Heart left ventricle (tissue), 13 donors: ENCODE measurements at regions not wholly inside any gene's neighbourhood (a gene's known extent, or its start where the extent isn't known, plus 50 kb on each side); places are given as distances from the start of the nearest gene placed in this dataset.

Experiments
- POLR2A ChIP-seq, 2 donors: fragments of 450-650 bp; IDR thresholded peaks; one replicate each; pipeline ENCODE4 v1.6.1; 2017; ENCODE audit warnings: antibody characterized with exemption in 2 of 2, mild to moderate bottlenecking in 2 of 2, moderate library complexity in 2 of 2
- TF ChIP-seq, protein P1 (sequence below), 12 donors: fragments of 200-600 bp; sonication (generic) in 4 of 12; IDR thresholded peaks; one replicate each; pipeline versions ENCODE4 v1.5.0 to v1.8.0; 2018 to 2022; ENCODE audit warnings: antibody characterized with exemption in 12 of 12, mild to moderate bottlenecking in 5 of 12
- donor health status: ischemic (EF 13 %, LVEDD 7.1; RV severe dilation, severe dysfunction).
- donor health status: DM: no; HTN: yes; CAD: no.
- donor health status: DM: no; HTN: no; CAD: no.
- donor health status: ischemic (EF 25% LVEDD 6.9; RV normal size, moderate dysfunction).
- donor health status: ischemic (EF 25% LVEDD 5.7; RV mildly dilated, moderate dysfunction).
- donor health status: ischemic (EF 35%, LVEDD 5.7; RV mildly dilated, moderate dysfunction).
- donor health status: nonischemic (EF 11% LVEDD 7.7; RV severe dilation, severe dysfunction).
- donor health status: DM: yes; HTN: yes; CAD: no.
- donor health status: PGD.
- donor health status: ischemic (EF 29% LVEDD 5.4; RV normal size, mild dysfunction).
- donor health status: nonischemic (EF 23%, LVEDD 6.1; RV moderate dilation, normal function).

DNA sequence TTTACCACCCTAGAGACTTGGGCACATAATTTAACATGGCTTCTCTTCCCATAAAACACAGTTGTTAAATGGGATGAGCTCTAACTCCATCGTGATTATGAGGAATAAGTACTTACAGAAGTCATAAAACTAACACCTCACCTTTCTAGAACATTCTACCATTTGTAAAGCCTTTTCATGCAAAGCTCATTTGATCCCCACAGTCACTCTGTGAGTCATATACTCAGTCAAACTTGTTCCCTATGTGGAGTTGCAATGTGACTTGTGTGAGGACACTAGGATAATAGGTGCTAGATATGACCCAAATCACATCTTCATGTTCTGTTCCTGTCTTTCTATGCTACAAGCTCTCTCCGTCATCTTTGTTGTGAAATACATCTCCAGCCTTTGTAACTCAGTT is 371.7 kb downstream of the WDR11 start:
- TF ChIP-seq POLR2A (IDR thresholded peaks at IDR 0.05) = no peak
- TF ChIP-seq, protein P1, sequence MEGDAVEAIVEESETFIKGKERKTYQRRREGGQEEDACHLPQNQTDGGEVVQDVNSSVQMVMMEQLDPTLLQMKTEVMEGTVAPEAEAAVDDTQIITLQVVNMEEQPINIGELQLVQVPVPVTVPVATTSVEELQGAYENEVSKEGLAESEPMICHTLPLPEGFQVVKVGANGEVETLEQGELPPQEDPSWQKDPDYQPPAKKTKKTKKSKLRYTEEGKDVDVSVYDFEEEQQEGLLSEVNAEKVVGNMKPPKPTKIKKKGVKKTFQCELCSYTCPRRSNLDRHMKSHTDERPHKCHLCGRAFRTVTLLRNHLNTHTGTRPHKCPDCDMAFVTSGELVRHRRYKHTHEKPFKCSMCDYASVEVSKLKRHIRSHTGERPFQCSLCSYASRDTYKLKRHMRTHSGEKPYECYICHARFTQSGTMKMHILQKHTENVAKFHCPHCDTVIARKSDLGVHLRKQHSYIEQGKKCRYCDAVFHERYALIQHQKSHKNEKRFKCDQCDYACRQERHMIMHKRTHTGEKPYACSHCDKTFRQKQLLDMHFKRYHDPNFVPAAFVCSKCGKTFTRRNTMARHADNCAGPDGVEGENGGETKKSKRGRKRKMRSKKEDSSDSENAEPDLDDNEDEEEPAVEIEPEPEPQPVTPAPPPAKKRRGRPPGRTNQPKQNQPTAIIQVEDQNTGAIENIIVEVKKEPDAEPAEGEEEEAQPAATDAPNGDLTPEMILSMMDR (IDR thresholded peaks at IDR 0.05) = no peak
